ENCODE measurements at regions not wholly inside any gene's neighbourhood (a gene's known extent, or its start where the extent isn't known, plus 50 kb on each side); places are given as distances from the start of the nearest gene placed in this dataset.

GRCh38 chr2:13128139-13128538 lies 411.4 kb downstream of the TRIB2 start:
- Histone ChIP-seq H4K91ac (replicated peaks; ENCODE audit: insufficient read length, low read length) (no peak overlapping the region), H4K5ac (ENCODE audit: insufficient read length, low read depth, low read length) (no peak overlapping the region), H3K36me3 (ENCODE audit: control insufficient read depth in 2 of 4, insufficient read depth in 4 of 4, low read length in 3 of 4) (no peaks in the 10 kb centered on the region), H3K4ac (replicated peaks; ENCODE audit: insufficient read length, low read depth, low read length) (no peak overlapping the region), H3K4me1 (replicated peaks in 1 of 4; ENCODE audit: control insufficient read depth in 3 of 4, insufficient read depth in 4 of 4, low read length in 3 of 4) (no peaks in the 10 kb centered on the region), H3K79me1 (ENCODE audit: low read depth, low read length) (no peaks in the 10 kb centered on the region), H3K23me2 (ENCODE audit: low read depth, low read length) (no peaks in the 10 kb centered on the region; the same call in 1 of the 2 replicates), H2BK20ac (ENCODE audit: low read length) (no peak overlapping the region), H2BK120ac (replicated peaks; ENCODE audit: low read depth, low read length) (no peak overlapping the region), H3K18ac (ENCODE audit: extremely low read depth, low read length) (no peak overlapping the region), H3K56ac (replicated peaks; ENCODE audit: insufficient read length, low read depth, low read length) (no peak overlapping the region), H3K9me3 (ENCODE audit: insufficient read depth in 2 of 2, low read depth in 1 of 2, low read length in 1 of 2) (peaks cover 2 to 13% of the 10 kb centered on the region in 2 experiments; a peak in 2 of 4 replicates), H2AFZ (ENCODE audit: low read length) (no peak overlapping the region), H2AK5ac (ENCODE audit: low read depth, low read length) (no peak overlapping the region), H3K9ac (replicated peaks in 1 of 4; ENCODE audit: extremely low read depth in 1 of 4, low read depth in 3 of 4, low read length in 3 of 4) (no peak overlapping the region), H4K20me1 (replicated peaks in 1 of 2; ENCODE audit: control insufficient read depth in 1 of 2, insufficient read depth in 2 of 2, low read length in 2 of 2) (no peaks in the 10 kb centered on the region), H2BK15ac (ENCODE audit: low read length) (no peak overlapping the region), H3K4me3 (ENCODE audit: extremely low read depth in 1 of 4, insufficient read depth in 2 of 4, low read depth in 3 of 4, low read length in 4 of 4) (no peak overlapping the region), H3K27ac (ENCODE audit: low read depth, low read length) (no peak overlapping the region), H3K23ac (ENCODE audit: insufficient read length) (no peak overlapping the region), H3K27me3 (replicated peaks in 1 of 4; ENCODE audit: control insufficient read depth in 3 of 4, extremely low read depth in 1 of 4, insufficient read depth in 3 of 4, low read length in 3 of 4) (no peaks in the 10 kb centered on the region), H2BK5ac (ENCODE audit: low read depth, low read length) (no peak overlapping the region), H3K4me2 (ENCODE audit: insufficient read depth in 1 of 2, low read depth in 2 of 2, low read length in 2 of 2) (no peak overlapping the region), H3K79me2 (ENCODE audit: control insufficient read depth in 1 of 2, insufficient read depth in 2 of 2, low read length in 2 of 2) (no peaks in the 10 kb centered on the region), H3K14ac (ENCODE audit: insufficient read length) (no peak overlapping the region), H4K8ac (ENCODE audit: extremely low read depth, insufficient read depth, low read length) (no peak overlapping the region), H2BK12ac (ENCODE audit: low read depth, low read length) (no peak overlapping the region)
- no peak for DNase-seq (ENCODE audit: low read depth in 1 of 2, low spot score in 2 of 2)
- no peak for TF ChIP-seq NRF1 (IDR thresholded peaks at IDR 0.05; ENCODE audit: low read depth, low read length)
- TF ChIP-seq CTBP2 (IDR thresholded peaks at IDR 0.05; ENCODE audit: borderline replicate concordance, insufficient read depth, insufficient read length, low read length) = no peak
- no peak for TF ChIP-seq JUN (IDR thresholded peaks at IDR 0.05; ENCODE audit: low read depth, low read length)
- no peak for TF ChIP-seq PHF8 (conservative IDR thresholded peaks at IDR 0.05; ENCODE audit: low read depth, low read length)
- no peak for TF ChIP-seq RBBP5 (IDR thresholded peaks at IDR 0.05; ENCODE audit: borderline replicate concordance, low read depth, low read length)
- no peak for TF ChIP-seq SAP30 (IDR thresholded peaks at IDR 0.05; ENCODE audit: insufficient read depth, insufficient replicate concordance, low read length)
- TF ChIP-seq RXRA (IDR thresholded peaks at IDR 0.05; ENCODE audit: insufficient read depth, low read depth, low read length) = no peak
- no peak for TF ChIP-seq CTCF (IDR thresholded peaks at IDR 0.05; ENCODE audit: control extremely low read depth in 1 of 3, insufficient read depth in 1 of 3, low read depth in 1 of 3, low read length in 3 of 3)
- TF ChIP-seq EP300 (IDR thresholded peaks at IDR 0.05; ENCODE audit: borderline replicate concordance in 1 of 2, low read depth in 2 of 2, low read length in 2 of 2) = no peak
- TF ChIP-seq ZNF274 (IDR thresholded peaks at IDR 0.05; ENCODE audit: borderline replicate concordance, extremely low read depth, low read length) = no peak
- no peak for TF ChIP-seq SRF (IDR thresholded peaks at IDR 0.05; ENCODE audit: low read depth, low read length)
- 42% methylated on average over 1 of the region's 1 CpG; no CpG with 5 or more reads in 1 of the 2 experiments for WGBS, 2 experiments (ENCODE audit: extremely low coverage in 1 of 2, insufficient coverage in 1 of 2, insufficient read length in 1 of 2, insufficient replicate concordance in 2 of 2, low coverage in 1 of 2, low lambda C conversion rate in 2 of 2, missing lambda C conversion rate in 1 of 2)
- FAIRE-seq = no peak
- ChIA-PET CTCF (ENCODE audit: partially characterized antibody) (no interaction called here), POLR2A (ENCODE audit: partially characterized antibody) (no interaction called here)

Measured in H1 (cell line).